K562 (cell line): ENCODE measurements at regions not wholly inside any gene's neighbourhood (a gene's known extent, or its start where the extent isn't known, plus 50 kb on each side); places are given as distances from the start of the nearest gene placed in this dataset.

Experiments used
- ATAC-seq: fragments of 200-7000 bp; cut with Tn5 transposase; 3 replicates; pipeline ENCODE4 v1.9.1; 2020; ENCODE audit warnings: moderate library complexity
- BruUV-seq: library from RNA; stranded (reverse); fragments of 400-500 nt; replicated peaks from 2 replicates; lab custom pipeline; 2021; lab: Mats Ljungman, UMichigan
- CTCF ChIA-PET: fragments of 300-600 bp; formaldehyde crosslinking; extraction: SDS; loops from one replicate; lab custom pipeline; 2021; ENCODE audit warnings: low intra/inter-chr PET ratio; lab: Yijun Ruan, JAX
- POLR2A ChIA-PET: fragments of 300-600, 350-650 bp; sonication (Branson Sonifier 250); formaldehyde crosslinking; extraction: SDS; loops from one replicate; lab custom pipeline; 2021; ENCODE audit warnings: antibody characterized with exemption, inconsistent platforms; lab: Yijun Ruan, JAX
- DNase-seq, 4 experiments: peaks; one replicate each; pipeline versions ENCODE4 v3.0.0 to v3.0.0-alpha.2; 2011 to 2018; ENCODE audit warnings: low spot score in 3 of 4, mixed read lengths in 3 of 4; ENCODE audit errors: extremely low read depth in 1 of 4
- FAIRE-seq: peaks from 2 replicates; lab custom pipeline; 2011; peaks lifted over from hg19 to GRCh38; lab: Jason Lieb, UNC
- H2AFZ ChIP-seq: 2 replicates; pipeline ENCODE4 v1.6.0; 2011; ENCODE audit warnings: low read depth, low read length, control low read depth, inconsistent platforms
- H3K27ac ChIP-seq: fragments of 200-600 bp; 3 replicates; pipeline ENCODE4 v1.8.0; 2011; ENCODE audit warnings: low read depth, mild to moderate bottlenecking, control low read depth, inconsistent platforms, low read length, moderate library complexity, mixed read lengths; ENCODE audit errors: extremely low read depth
- H3K27me3 ChIP-seq, 2 experiments: fragments of 300-600 bp in 1 of 2; 2 replicates in 1 of 2; 3 replicates in 1 of 2; pipeline versions ENCODE4 v1.6.0 to v1.8.0; 2011; ENCODE audit warnings: inconsistent platforms in 2 of 2, low read length in 2 of 2, mild to moderate bottlenecking in 1 of 2, mixed read lengths in 1 of 2, moderate library complexity in 1 of 2; ENCODE audit not compliant: control insufficient read depth in 2 of 2, insufficient read depth in 2 of 2
- H3K36me3 ChIP-seq: fragments of 300-600 bp; 3 replicates; pipeline ENCODE4 v1.8.0; 2011; ENCODE audit warnings: mild to moderate bottlenecking, low read length, inconsistent platforms; ENCODE audit not compliant: control insufficient read depth, insufficient read depth
- H3K4me1 ChIP-seq, 2 experiments: fragments of 200-600 bp in 1 of 2; replicated peaks in 1 of 2; 2 replicates in 1 of 2; 3 replicates in 1 of 2; pipeline versions ENCODE4 v1.5.1 to v1.8.0; 2011; ENCODE audit warnings: inconsistent platforms in 2 of 2, low read length in 2 of 2, mild to moderate bottlenecking in 1 of 2, mixed read lengths in 1 of 2, moderate library complexity in 1 of 2; ENCODE audit not compliant: control insufficient read depth in 2 of 2, insufficient read depth in 2 of 2
- H3K4me2 ChIP-seq: 2 replicates; pipeline ENCODE4 v1.6.1; 2011; ENCODE audit warnings: low read length, control low read depth, inconsistent platforms, mixed read lengths; ENCODE audit not compliant: insufficient read depth
- H3K4me3 ChIP-seq: fragments of 200-600 bp; sonication (generic), shearing (Covaris generic); 2 replicates; pipeline ENCODE4 v1.5.1; 2016; ENCODE audit warnings: control low read depth, inconsistent platforms
- H3K79me2 ChIP-seq: fragments of 200-600 bp; 3 replicates; pipeline ENCODE4 v1.8.0; 2011; ENCODE audit warnings: low read length, inconsistent platforms; ENCODE audit not compliant: control insufficient read depth, insufficient read depth
- H3K9ac ChIP-seq, 2 experiments: 2 replicates each; pipeline versions ENCODE4 v1.6.0 to v1.6.1; 2011; ENCODE audit warnings: low read depth in 2 of 2, low read length in 2 of 2, control low read depth in 1 of 2, inconsistent platforms in 1 of 2, mild to moderate bottlenecking in 1 of 2, mixed read lengths in 1 of 2; ENCODE audit not compliant: insufficient read depth in 1 of 2
- H3K9me1 ChIP-seq: one replicate; pipeline ENCODE4 v1.6.0; 2011; ENCODE audit warnings: inconsistent platforms, mild to moderate bottlenecking, low read length, moderate library complexity; ENCODE audit not compliant: control insufficient read depth, insufficient read depth
- H3K9me3 ChIP-seq: replicated peaks from 2 replicates; pipeline ENCODE4 v1.5.1; 2011; ENCODE audit warnings: low read depth, low read length, inconsistent platforms; ENCODE audit not compliant: control insufficient read depth, insufficient read depth
- H4K20me1 ChIP-seq: replicated peaks from 2 replicates; pipeline ENCODE4 v1.6.1; 2011; ENCODE audit warnings: low read length, inconsistent platforms, mixed read lengths; ENCODE audit not compliant: control insufficient read depth, insufficient read depth
- CHCHD3 ChIP-seq: fragments of 250-450 bp; sonication (Bioruptor Pico); IDR thresholded peaks from 2 replicates; pipeline ENCODE4 v2.1.2; 2022; ENCODE audit warnings: mild to moderate bottlenecking
- JUND ChIP-seq, 2 experiments: IDR thresholded peaks; 2 replicates in 1 of 2; 3 replicates in 1 of 2; pipeline ENCODE4 v1.6.1; 2011; ENCODE audit warnings: borderline replicate concordance in 2 of 2, low read depth in 2 of 2, low read length in 2 of 2, improper control_type of control experiment in 1 of 2, missing biosample characterization in 1 of 2, missing genetic modification characterization in 1 of 2, missing genetic modification reagents in 1 of 2
- POLR3A ChIP-seq: IDR thresholded peaks from 2 replicates; pipeline ENCODE4 v1.6.1; 2011; ENCODE audit warnings: borderline replicate concordance, mild to moderate bottlenecking, moderate library complexity; ENCODE audit not compliant: insufficient read length, insufficient read depth; ENCODE audit errors: extremely low read depth
- WGBS: fragments of 100-300 bp; shearing (Covaris generic); methylation state at CpG from one replicate; pipeline ENCODE4 v1.1.6; 2016; ENCODE audit warnings: low coverage, mixed read lengths; ENCODE audit not compliant: insufficient coverage; ENCODE audit errors: missing lambda C conversion rate; 5-methylcytosine and 5-hydroxymethylcytosine counted together
- in situ Hi-C: fragments of 300-500 bp; cut with MboI; formaldehyde crosslinking; loops from 4 replicates; pipeline ENCODE4 v1.15.0; 2018; ENCODE audit warnings: inconsistent platforms, mixed read lengths
- intact Hi-C: fragments of 100-400 bp; cut with micrococcal nuclease; formaldehyde crosslinking; loops from 2 replicates; pipeline ENCODE4 v1.14.2; 2022
- TF ChIP-seq, protein P1 (sequence below): fragments of 450-650 bp; IDR thresholded peaks from 2 replicates; pipeline ENCODE4 v1.6.1; 2017; ENCODE audit warnings: antibody characterized with exemption, mild to moderate bottlenecking

DNA sequence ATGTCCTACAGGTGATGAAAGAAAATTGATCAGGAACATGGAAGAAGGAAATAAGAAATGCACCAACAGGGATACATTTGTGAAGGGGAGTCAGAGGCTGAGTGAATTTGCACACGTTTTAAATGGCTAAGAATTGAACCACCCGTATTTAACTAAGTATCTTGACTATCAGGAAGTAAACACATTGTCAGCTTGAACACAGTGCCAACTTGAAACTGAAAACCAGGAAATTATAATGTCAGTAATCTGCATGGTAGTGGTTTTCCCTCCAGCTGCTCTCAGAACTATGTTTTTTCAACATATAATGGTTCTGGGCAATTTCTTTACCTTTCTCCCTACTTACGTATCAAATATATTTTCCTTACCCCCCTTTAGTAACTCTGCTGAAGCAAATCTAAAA, 366.5 kb upstream of the POU3F2 start (continued):
- no peak for TF ChIP-seq POLR3A

DNA sequence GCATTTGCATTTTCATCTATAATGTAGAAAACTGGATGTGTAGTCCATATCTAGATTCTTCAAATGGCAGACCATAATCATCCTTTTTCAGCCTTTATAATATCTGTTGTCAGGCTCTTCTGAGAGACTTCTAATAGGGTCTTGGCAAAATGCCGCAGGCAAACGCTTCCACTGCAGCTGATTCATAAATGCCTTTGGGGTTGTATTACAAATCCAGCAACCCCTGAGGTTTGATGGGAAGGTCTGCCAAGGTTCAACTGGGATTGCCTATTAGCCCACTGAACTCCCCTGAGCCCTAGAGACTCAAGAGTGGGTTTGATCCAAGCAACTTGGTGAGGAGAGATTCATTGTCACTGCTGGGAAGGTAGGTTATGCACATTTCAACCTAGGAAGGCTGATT, 365.2 kb upstream of the POU3F2 start:
- POLR2A ChIA-PET, result no interaction called here
- H3K9me3 ChIP-seq, result peaks cover 2% of the 10 kb centered on the region; the same call in 1 of the 2 replicates
- no peak overlapping the region for H2AFZ ChIP-seq
- H3K27ac ChIP-seq, result no peak overlapping the region
- no peaks in the 10 kb centered on the region for H3K27me3 ChIP-seq
- no TSS peak for BruUV-seq
- no peak for ATAC-seq
- intact Hi-C loops, result no loop called here
- FAIRE-seq, result no peak
- H3K79me2 ChIP-seq, result no peaks in the 10 kb centered on the region
- H3K4me2 ChIP-seq, result no peak overlapping the region
- no peaks in the 10 kb centered on the region for H3K36me3 ChIP-seq
- H3K9me1 ChIP-seq, result no peaks in the 10 kb centered on the region
- TF ChIP-seq, protein P1, sequence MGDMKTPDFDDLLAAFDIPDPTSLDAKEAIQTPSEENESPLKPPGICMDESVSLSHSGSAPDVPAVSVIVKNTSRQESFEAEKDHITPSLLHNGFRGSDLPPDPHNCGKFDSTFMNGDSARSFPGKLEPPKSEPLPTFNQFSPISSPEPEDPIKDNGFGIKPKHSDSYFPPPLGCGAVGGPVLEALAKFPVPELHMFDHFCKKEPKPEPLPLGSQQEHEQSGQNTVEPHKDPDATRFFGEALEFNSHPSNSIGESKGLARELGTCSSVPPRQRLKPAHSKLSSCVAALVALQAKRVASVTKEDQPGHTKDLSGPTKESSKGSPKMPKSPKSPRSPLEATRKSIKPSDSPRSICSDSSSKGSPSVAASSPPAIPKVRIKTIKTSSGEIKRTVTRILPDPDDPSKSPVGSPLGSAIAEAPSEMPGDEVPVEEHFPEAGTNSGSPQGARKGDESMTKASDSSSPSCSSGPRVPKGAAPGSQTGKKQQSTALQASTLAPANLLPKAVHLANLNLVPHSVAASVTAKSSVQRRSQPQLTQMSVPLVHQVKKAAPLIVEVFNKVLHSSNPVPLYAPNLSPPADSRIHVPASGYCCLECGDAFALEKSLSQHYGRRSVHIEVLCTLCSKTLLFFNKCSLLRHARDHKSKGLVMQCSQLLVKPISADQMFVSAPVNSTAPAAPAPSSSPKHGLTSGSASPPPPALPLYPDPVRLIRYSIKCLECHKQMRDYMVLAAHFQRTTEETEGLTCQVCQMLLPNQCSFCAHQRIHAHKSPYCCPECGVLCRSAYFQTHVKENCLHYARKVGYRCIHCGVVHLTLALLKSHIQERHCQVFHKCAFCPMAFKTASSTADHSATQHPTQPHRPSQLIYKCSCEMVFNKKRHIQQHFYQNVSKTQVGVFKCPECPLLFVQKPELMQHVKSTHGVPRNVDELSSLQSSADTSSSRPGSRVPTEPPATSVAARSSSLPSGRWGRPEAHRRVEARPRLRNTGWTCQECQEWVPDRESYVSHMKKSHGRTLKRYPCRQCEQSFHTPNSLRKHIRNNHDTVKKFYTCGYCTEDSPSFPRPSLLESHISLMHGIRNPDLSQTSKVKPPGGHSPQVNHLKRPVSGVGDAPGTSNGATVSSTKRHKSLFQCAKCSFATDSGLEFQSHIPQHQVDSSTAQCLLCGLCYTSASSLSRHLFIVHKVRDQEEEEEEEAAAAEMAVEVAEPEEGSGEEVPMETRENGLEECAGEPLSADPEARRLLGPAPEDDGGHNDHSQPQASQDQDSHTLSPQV, result no peak
- TF ChIP-seq CHCHD3 (CRISPR knock-in tag) (no peak), JUND (IDR thresholded peaks at IDR 0.05; ENCODE audit: borderline replicate concordance, low read depth, low read length) (no peak), JUND (tag; IDR thresholded peaks at IDR 0.05; ENCODE audit: borderline replicate concordance, low read depth, low read length) (no peak)
- TF ChIP-seq, all 486 proteins: peak for 0
- Histone ChIP-seq H3K4me1 (no peaks in the 10 kb centered on the region), H4K20me1 (no peaks in the 10 kb centered on the region), H3K4me3 (no peak overlapping the region), H3K9ac (no peak overlapping the region)
- 0% methylated on average over 2 of the region's 2 CpGs for WGBS
- CTCF ChIA-PET, result no interaction called here
- DNase-seq, result no peak
- in situ Hi-C loops, result no loop called here
